ENCODE measurements at regions not wholly inside any gene's neighbourhood (a gene's known extent, or its start where the extent isn't known, plus 50 kb on each side); places are given as distances from the start of the nearest gene placed in this dataset.

GRCh38 chr20:9949563-9949962 lies 85.2 kb upstream of the ANKEF1 start:
- Histone ChIP-seq H4K20me1 (ENCODE audit: insufficient read depth, low read length) (no peaks in the 10 kb centered on the region), H3K4me2 (ENCODE audit: insufficient read depth, low read length) (no peak overlapping the region), H3K79me2 (ENCODE audit: insufficient read depth, low read length) (no peaks in the 10 kb centered on the region), H2AFZ (ENCODE audit: low read depth, low read length) (no peak overlapping the region), H3K36me3 (ENCODE audit: insufficient read depth, low read length) (no peaks in the 10 kb centered on the region), H3K27me3 (ENCODE audit: insufficient read depth, low read length, poor library complexity) (peaks cover 4% of the 10 kb centered on the region), H3K9me3 (ENCODE audit: insufficient read depth, low read length, severe bottlenecking) (no peaks in the 10 kb centered on the region), H3K9ac (ENCODE audit: low read depth, low read length) (no peak overlapping the region), H3K27ac (ENCODE audit: low read length) (no peak overlapping the region), H3K4me1 (ENCODE audit: insufficient read depth, low read length) (no peaks in the 10 kb centered on the region), H3K4me3 (ENCODE audit: low read depth in 1 of 2, low read length in 2 of 2) (no peak overlapping the region)
- ATAC-seq (ENCODE audit: insufficient read depth, low read depth) (no peak), DNase-seq (no peak)
- TF ChIP-seq CTCF (IDR thresholded peaks at IDR 0.05; ENCODE audit: borderline replicate concordance, extremely low read depth, low read length, poor library complexity, severe bottlenecking), result no peak
- no peak for TF ChIP-seq EZH2 (IDR thresholded peaks at IDR 0.05; ENCODE audit: borderline replicate concordance, low read depth, low read length, severe bottlenecking)

GRCh38 chr20:9945408-9945807 lies 89.4 kb upstream of the ANKEF1 start:
- Histone ChIP-seq H3K27ac (ENCODE audit: low read length) (no peak overlapping the region), H3K27me3 (ENCODE audit: insufficient read depth, low read length, poor library complexity) (peaks cover 4% of the 10 kb centered on the region), H3K9ac (ENCODE audit: low read depth, low read length) (no peak overlapping the region), H3K9me3 (ENCODE audit: insufficient read depth, low read length, severe bottlenecking) (no peaks in the 10 kb centered on the region), H3K4me1 (ENCODE audit: insufficient read depth, low read length) (no peaks in the 10 kb centered on the region), H3K36me3 (ENCODE audit: insufficient read depth, low read length) (no peaks in the 10 kb centered on the region), H3K4me2 (ENCODE audit: insufficient read depth, low read length) (no peak overlapping the region), H4K20me1 (ENCODE audit: insufficient read depth, low read length) (no peaks in the 10 kb centered on the region), H2AFZ (ENCODE audit: low read depth, low read length) (no peak overlapping the region), H3K79me2 (ENCODE audit: insufficient read depth, low read length) (no peaks in the 10 kb centered on the region), H3K4me3 (ENCODE audit: low read depth in 1 of 2, low read length in 2 of 2) (no peak overlapping the region)
- ATAC-seq (ENCODE audit: insufficient read depth, low read depth), result no peak
- TF ChIP-seq EZH2 (IDR thresholded peaks at IDR 0.05; ENCODE audit: borderline replicate concordance, low read depth, low read length, severe bottlenecking), result no peak
- TF ChIP-seq CTCF (IDR thresholded peaks at IDR 0.05; ENCODE audit: borderline replicate concordance, extremely low read depth, low read length, poor library complexity, severe bottlenecking), result no peak
- DNase-seq, result no peak

GRCh38 chr20:9942736-9943135 lies 92.1 kb upstream of the ANKEF1 start:
- H3K27me3 ChIP-seq (ENCODE audit: insufficient read depth, low read length, poor library complexity), result peaks cover 1% of the 10 kb centered on the region
- no peak for TF ChIP-seq CTCF (IDR thresholded peaks at IDR 0.05; ENCODE audit: borderline replicate concordance, extremely low read depth, low read length, poor library complexity, severe bottlenecking)
- TF ChIP-seq EZH2 (IDR thresholded peaks at IDR 0.05; ENCODE audit: borderline replicate concordance, low read depth, low read length, severe bottlenecking), result no peak
- no peak for DNase-seq
- H3K79me2 ChIP-seq (ENCODE audit: insufficient read depth, low read length), result no peaks in the 10 kb centered on the region
- H3K27ac ChIP-seq (ENCODE audit: low read length), result no peak overlapping the region
- no peaks in the 10 kb centered on the region for H4K20me1 ChIP-seq (ENCODE audit: insufficient read depth, low read length)
- H2AFZ ChIP-seq (ENCODE audit: low read depth, low read length), result no peak overlapping the region
- H3K9me3 ChIP-seq (ENCODE audit: insufficient read depth, low read length, severe bottlenecking), result no peaks in the 10 kb centered on the region
- H3K9ac ChIP-seq (ENCODE audit: low read depth, low read length), result no peak overlapping the region
- no peak overlapping the region for H3K4me2 ChIP-seq (ENCODE audit: insufficient read depth, low read length)
- no peak overlapping the region for H3K4me3 ChIP-seq (ENCODE audit: low read depth in 1 of 2, low read length in 2 of 2)
- ATAC-seq (ENCODE audit: insufficient read depth, low read depth), result no peak
- no peaks in the 10 kb centered on the region for H3K4me1 ChIP-seq (ENCODE audit: insufficient read depth, low read length)
- H3K36me3 ChIP-seq (ENCODE audit: insufficient read depth, low read length), result no peaks in the 10 kb centered on the region

- Histone ChIP-seq H3K27me3 (ENCODE audit: insufficient read depth, low read length, poor library complexity) (no peaks in the 10 kb centered on the region), H4K20me1 (ENCODE audit: insufficient read depth, low read length) (no peaks in the 10 kb centered on the region), H3K9me3 (ENCODE audit: insufficient read depth, low read length, severe bottlenecking) (no peaks in the 10 kb centered on the region), H3K9ac (ENCODE audit: low read depth, low read length) (no peak overlapping the region), H3K4me1 (ENCODE audit: insufficient read depth, low read length) (no peaks in the 10 kb centered on the region), H3K36me3 (ENCODE audit: insufficient read depth, low read length) (no peaks in the 10 kb centered on the region), H2AFZ (ENCODE audit: low read depth, low read length) (no peak overlapping the region), H3K27ac (ENCODE audit: low read length) (no peak overlapping the region), H3K4me2 (ENCODE audit: insufficient read depth, low read length) (no peak overlapping the region), H3K4me3 (ENCODE audit: low read depth in 1 of 2, low read length in 2 of 2) (no peak overlapping the region), H3K79me2 (ENCODE audit: insufficient read depth, low read length) (no peaks in the 10 kb centered on the region)
- DNase-seq (no peak), ATAC-seq (ENCODE audit: insufficient read depth, low read depth) (no peak)
- TF ChIP-seq CTCF (IDR thresholded peaks at IDR 0.05; ENCODE audit: borderline replicate concordance, extremely low read depth, low read length, poor library complexity, severe bottlenecking), result no peak
- no peak for TF ChIP-seq EZH2 (IDR thresholded peaks at IDR 0.05; ENCODE audit: borderline replicate concordance, low read depth, low read length, severe bottlenecking)
These were observed 94.5 kb upstream of the ANKEF1 start for GRCh38 chr20:9940329-9940728.

Measured in DND-41 (cell line).